PC-9 (cell line): ENCODE measurements at regions not wholly inside any gene's neighbourhood (a gene's known extent, or its start where the extent isn't known, plus 50 kb on each side); places are given as distances from the start of the nearest gene placed in this dataset.

Source experiments
- BruUV-seq: library from RNA; stranded (reverse); fragments of 400-500 nt; replicated peaks from 2 replicates; lab custom pipeline; 2021; lab: Mats Ljungman, UMichigan
- CTCF ChIA-PET: fragments of 300-600 bp; sonication (Branson Sonifier 250); formaldehyde crosslinking; loops from one replicate; lab custom pipeline; 2022; ENCODE audit warnings: antibody characterized with exemption; lab: Charles Lee
- POLR2A ChIA-PET: fragments of 300-600 bp; sonication (Branson Sonifier 250); formaldehyde crosslinking; loops from one replicate; lab custom pipeline; 2022; ENCODE audit warnings: antibody characterized with exemption; ENCODE audit not compliant: unreplicated experiment; lab: Charles Lee
- DNase-seq, 2 experiments: peaks; one replicate each; pipeline versions ENCODE4 v3.0.0 to v3.0.0-alpha.2; 2015 to 2022; ENCODE audit warnings: mixed read lengths in 1 of 2
- H2AFZ ChIP-seq: fragments of 200-600 bp; sonication (generic); 2 replicates; pipeline ENCODE4 v1.8.1; 2017; ENCODE audit warnings: antibody characterized with exemption
- H3F3A ChIP-seq: fragments of 200-600 bp; sonication (generic); 2 replicates; pipeline ENCODE4 v1.8.1; 2017; ENCODE audit warnings: antibody characterized with exemption, mild to moderate bottlenecking, low read depth; ENCODE audit not compliant: insufficient read depth
- H3K27ac ChIP-seq: fragments of 200-600 bp; sonication (generic); 2 replicates; pipeline ENCODE4 v1.6.1; 2016; ENCODE audit warnings: mixed run types
- H3K27me3 ChIP-seq: fragments of 200-600 bp; sonication (generic); 2 replicates; pipeline ENCODE4 v1.6.1; 2016; ENCODE audit warnings: low read depth, mixed run types; ENCODE audit not compliant: insufficient read depth
- H3K36me3 ChIP-seq: fragments of 200-600 bp; sonication (generic); 2 replicates; pipeline ENCODE4 v1.6.1; 2016; ENCODE audit warnings: low read depth, mixed run types
- H3K4me1 ChIP-seq: fragments of 200-600 bp; sonication (generic); replicated peaks from 2 replicates; pipeline ENCODE4 v1.6.1; 2016; ENCODE audit warnings: mixed run types; ENCODE audit not compliant: insufficient read depth
- H3K4me2 ChIP-seq: fragments of 200-600 bp; sonication (generic); 2 replicates; pipeline ENCODE4 v1.6.1; 2017; ENCODE audit warnings: mixed run types
- H3K4me3 ChIP-seq: fragments of 200-600 bp; sonication (generic); 2 replicates; pipeline ENCODE4 v1.6.1; 2016; ENCODE audit warnings: mixed run types
- H3K79me2 ChIP-seq: fragments of 200-600 bp; sonication (generic); 2 replicates; pipeline ENCODE4 v1.6.1; 2017; ENCODE audit warnings: low read depth, mixed run types
- H3K9me2 ChIP-seq: fragments of 200-600 bp; sonication (generic); 2 replicates; pipeline ENCODE4 v1.8.1; 2017; ENCODE audit warnings: mild to moderate bottlenecking; ENCODE audit not compliant: insufficient read depth
- H3K9me3 ChIP-seq: fragments of 200-600 bp; sonication (generic); 2 replicates; pipeline ENCODE4 v1.8.1; 2016; ENCODE audit warnings: low read depth; ENCODE audit not compliant: insufficient read depth
- H4K20me1 ChIP-seq: fragments of 200-600 bp; sonication (generic); 2 replicates; pipeline ENCODE4 v1.8.1; 2017; ENCODE audit not compliant: insufficient read depth
- EZH2 ChIP-seq: fragments of 200-600 bp; sonication (generic); IDR thresholded peaks from 2 replicates; pipeline ENCODE4 v1.8.0; 2017; ENCODE audit warnings: antibody characterized with exemption, low read depth
- intact Hi-C: fragments of 100-400 bp; cut with micrococcal nuclease; formaldehyde crosslinking; loops from one replicate; pipeline ENCODE4 v1.10.0; 2022; ENCODE audit not compliant: unreplicated experiment
- TF ChIP-seq, protein P1 (sequence below): fragments of 200-600 bp; sonication (generic); conservative IDR thresholded peaks from 2 replicates; pipeline ENCODE4 v1.6.1; 2017; ENCODE audit warnings: mixed run types, antibody characterized with exemption, mild to moderate bottlenecking, moderate library complexity

DNA sequence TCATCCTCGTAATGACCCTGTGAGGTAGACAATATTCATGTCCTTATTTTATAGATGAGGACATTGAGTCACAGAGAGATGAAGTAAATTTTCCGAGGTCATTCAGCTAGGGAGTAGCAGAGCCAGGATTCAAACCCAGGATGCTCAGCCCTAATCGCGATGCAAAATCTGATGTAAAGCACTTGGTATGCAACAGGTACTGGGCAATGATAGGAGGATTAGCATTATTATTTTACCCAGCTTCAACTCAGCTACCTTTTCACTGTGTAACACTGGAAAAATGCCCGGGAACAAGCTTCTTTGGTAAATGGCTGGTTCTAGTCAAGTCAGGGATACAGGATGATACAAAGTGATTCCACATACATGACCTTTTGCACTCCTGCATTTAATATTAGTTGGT lies 88.7 kb downstream of the ATP1A1 start:
- intact Hi-C loops, result no loop called here
- Histone ChIP-seq H3K79me2 (no peaks in the 10 kb centered on the region), H4K20me1 (no peaks in the 10 kb centered on the region), H3F3A (no peaks in the 10 kb centered on the region; the same call in 1 of the 2 replicates), H3K4me3 (no peak overlapping the region), H3K4me2 (no peak overlapping the region), H3K9me2 (no peaks in the 10 kb centered on the region), H3K4me1 (no peaks in the 10 kb centered on the region), H3K36me3 (no peaks in the 10 kb centered on the region), H3K9me3 (no peaks in the 10 kb centered on the region; the same call in 1 of the 2 replicates), H2AFZ (no peak overlapping the region), H3K27me3 (no peaks in the 10 kb centered on the region), H3K27ac (no peak overlapping the region)
- POLR2A ChIA-PET, result no interaction called here
- no peak for DNase-seq
- CTCF ChIA-PET, result no interaction called here
- no peak for TF ChIP-seq EZH2
- TF ChIP-seq, protein P1, sequence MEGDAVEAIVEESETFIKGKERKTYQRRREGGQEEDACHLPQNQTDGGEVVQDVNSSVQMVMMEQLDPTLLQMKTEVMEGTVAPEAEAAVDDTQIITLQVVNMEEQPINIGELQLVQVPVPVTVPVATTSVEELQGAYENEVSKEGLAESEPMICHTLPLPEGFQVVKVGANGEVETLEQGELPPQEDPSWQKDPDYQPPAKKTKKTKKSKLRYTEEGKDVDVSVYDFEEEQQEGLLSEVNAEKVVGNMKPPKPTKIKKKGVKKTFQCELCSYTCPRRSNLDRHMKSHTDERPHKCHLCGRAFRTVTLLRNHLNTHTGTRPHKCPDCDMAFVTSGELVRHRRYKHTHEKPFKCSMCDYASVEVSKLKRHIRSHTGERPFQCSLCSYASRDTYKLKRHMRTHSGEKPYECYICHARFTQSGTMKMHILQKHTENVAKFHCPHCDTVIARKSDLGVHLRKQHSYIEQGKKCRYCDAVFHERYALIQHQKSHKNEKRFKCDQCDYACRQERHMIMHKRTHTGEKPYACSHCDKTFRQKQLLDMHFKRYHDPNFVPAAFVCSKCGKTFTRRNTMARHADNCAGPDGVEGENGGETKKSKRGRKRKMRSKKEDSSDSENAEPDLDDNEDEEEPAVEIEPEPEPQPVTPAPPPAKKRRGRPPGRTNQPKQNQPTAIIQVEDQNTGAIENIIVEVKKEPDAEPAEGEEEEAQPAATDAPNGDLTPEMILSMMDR, result no peak
- no TSS peak for BruUV-seq

DNA sequence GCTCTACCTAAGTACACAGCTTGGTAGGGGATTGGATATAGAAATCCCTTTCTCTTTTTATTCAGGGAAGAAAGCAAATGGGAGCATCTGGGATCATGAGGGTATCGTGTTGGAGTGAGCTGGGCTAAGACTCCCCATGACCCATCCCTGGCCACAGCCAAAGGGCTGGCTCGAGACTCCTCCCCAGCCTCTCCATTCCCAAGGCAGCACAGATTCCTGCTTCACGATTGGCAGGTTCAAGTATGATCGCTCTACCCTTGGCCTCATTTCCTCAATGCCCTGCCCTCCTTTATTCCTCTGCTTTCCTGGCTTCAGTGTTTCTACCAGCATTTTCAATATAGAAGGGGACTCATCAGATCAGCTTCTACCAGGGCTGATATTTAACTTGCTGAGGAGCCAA lies 89.7 kb downstream of the ATP1A1 start:
- H3K9me3 ChIP-seq, result peaks cover 5% of the 10 kb centered on the region
- no peak overlapping the region for H2AFZ ChIP-seq
- no peaks in the 10 kb centered on the region for H3K9me2 ChIP-seq
- ChIA-PET CTCF (no interaction called here), POLR2A (no interaction called here)
- DNase-seq, result no peak
- H3K27ac ChIP-seq, result no peak overlapping the region
- intact Hi-C loops, result no loop called here
- BruUV-seq, result no TSS peak
- H3K36me3 ChIP-seq, result no peaks in the 10 kb centered on the region
- TF ChIP-seq, protein P1, result no peak
- TF ChIP-seq EZH2, result no peak
- no peak overlapping the region for H3K4me3 ChIP-seq
- peaks cover 9% of the 10 kb centered on the region for H3K4me1 ChIP-seq
- no peaks in the 10 kb centered on the region for H4K20me1 ChIP-seq
- H3F3A ChIP-seq, result no peaks in the 10 kb centered on the region; the same call in 1 of the 2 replicates
- no peak overlapping the region for H3K4me2 ChIP-seq
- H3K79me2 ChIP-seq, result no peaks in the 10 kb centered on the region
- H3K27me3 ChIP-seq, result no peaks in the 10 kb centered on the region

DNA sequence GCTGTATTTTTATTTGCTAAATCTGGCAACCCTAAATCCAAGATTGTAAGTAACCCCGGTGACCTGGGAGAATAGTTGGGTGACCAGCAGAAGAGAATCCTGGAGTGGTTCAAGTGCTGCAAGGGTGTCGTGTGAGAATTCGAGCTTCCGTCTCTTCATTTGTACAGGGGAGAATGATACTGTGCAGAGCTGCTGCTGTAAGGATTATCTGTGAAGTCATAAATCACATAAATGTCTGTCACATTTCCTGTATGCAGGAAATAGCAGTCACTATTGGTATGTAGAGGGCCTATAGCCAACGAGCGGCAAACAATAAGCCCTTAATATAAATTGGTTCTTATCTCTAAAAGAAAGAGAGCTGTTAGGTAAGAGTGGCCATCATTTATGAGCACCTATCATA lies 90.7 kb downstream of the ATP1A1 start:
- no TSS peak for BruUV-seq
- Histone ChIP-seq H4K20me1 (no peaks in the 10 kb centered on the region), H3K4me2 (no peak overlapping the region), H3K4me1 (peaks cover 12% of the 10 kb centered on the region), H3K79me2 (no peaks in the 10 kb centered on the region), H3K9me2 (no peaks in the 10 kb centered on the region), H3K4me3 (no peak overlapping the region), H3K36me3 (no peaks in the 10 kb centered on the region), H3K27me3 (no peaks in the 10 kb centered on the region), H3K27ac (no peak overlapping the region), H3K9me3 (peaks cover 7% of the 10 kb centered on the region), H3F3A (no peaks in the 10 kb centered on the region; the same call in 1 of the 2 replicates), H2AFZ (no peak overlapping the region)
- ChIA-PET POLR2A (no interaction called here), CTCF (no interaction called here)
- intact Hi-C loops, result no loop called here
- DNase-seq, result no peak
- TF ChIP-seq, protein P1, result no peak
- TF ChIP-seq EZH2, result no peak
